ENCODE measurements at regions not wholly inside any gene's neighbourhood (a gene's known extent, or its start where the extent isn't known, plus 50 kb on each side); places are given as distances from the start of the nearest gene placed in this dataset.

- no peak for DNase-seq (ENCODE audit: low spot score)
Measured at GRCh38 chr1:68551459-68551858, 54.6 kb upstream of the DEPDC1 start.

DNA sequence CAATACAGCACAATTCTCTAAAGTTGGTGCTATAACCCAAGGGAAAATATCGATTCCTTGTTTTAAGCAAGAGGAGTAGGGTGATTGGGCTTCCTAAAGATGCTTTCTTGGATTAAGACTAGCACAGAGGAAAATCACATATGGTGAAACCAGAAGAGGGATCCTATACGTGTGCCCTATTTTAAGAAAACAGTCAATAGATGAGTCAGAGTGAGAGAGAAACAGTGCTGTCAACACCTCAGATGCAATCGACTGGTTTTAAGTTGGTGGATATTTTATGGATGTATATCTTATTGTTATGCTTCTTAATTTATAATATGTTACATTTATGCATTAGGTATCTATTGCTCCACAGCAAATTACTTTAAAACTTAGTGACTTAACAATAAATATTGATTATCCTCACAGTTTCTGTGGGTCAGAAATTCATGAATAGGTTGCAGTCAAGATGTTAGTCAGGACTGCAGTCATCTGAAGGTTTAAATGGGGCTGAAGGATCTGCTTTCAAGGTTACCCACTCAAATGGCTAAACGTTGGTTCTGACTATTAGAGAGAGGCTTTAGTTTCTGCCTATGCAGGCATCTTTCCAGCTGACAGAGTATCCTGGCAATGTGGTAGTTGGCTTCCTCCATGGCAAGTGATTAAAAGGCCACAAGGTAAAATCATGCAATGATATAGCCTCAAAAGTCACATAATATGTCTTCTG, 61.6 kb upstream of the DEPDC1 start:
- in situ Hi-C loops (cut with HindIII; ENCODE audit: low sequenced_read_pairs), result no loop called here
- no peak for DNase-seq (ENCODE audit: low spot score)

More at GRCh38 chr1:68551459-68551858, 54.6 kb upstream of the DEPDC1 start:
- in situ Hi-C loops (cut with HindIII; ENCODE audit: low sequenced_read_pairs), result no loop called here

GRCh38 chr1:68565923-68566322, 69.0 kb upstream of the DEPDC1 start:
- DNase-seq (ENCODE audit: low spot score), result no peak
- in situ Hi-C loops (cut with HindIII; ENCODE audit: low sequenced_read_pairs), result no loop called here

- in situ Hi-C loops (cut with HindIII; ENCODE audit: low sequenced_read_pairs), result no loop called here
- no peak for DNase-seq (ENCODE audit: low spot score)
Measured at GRCh38 chr1:68570871-68571270, 74.0 kb upstream of the DEPDC1 start.

DNA sequence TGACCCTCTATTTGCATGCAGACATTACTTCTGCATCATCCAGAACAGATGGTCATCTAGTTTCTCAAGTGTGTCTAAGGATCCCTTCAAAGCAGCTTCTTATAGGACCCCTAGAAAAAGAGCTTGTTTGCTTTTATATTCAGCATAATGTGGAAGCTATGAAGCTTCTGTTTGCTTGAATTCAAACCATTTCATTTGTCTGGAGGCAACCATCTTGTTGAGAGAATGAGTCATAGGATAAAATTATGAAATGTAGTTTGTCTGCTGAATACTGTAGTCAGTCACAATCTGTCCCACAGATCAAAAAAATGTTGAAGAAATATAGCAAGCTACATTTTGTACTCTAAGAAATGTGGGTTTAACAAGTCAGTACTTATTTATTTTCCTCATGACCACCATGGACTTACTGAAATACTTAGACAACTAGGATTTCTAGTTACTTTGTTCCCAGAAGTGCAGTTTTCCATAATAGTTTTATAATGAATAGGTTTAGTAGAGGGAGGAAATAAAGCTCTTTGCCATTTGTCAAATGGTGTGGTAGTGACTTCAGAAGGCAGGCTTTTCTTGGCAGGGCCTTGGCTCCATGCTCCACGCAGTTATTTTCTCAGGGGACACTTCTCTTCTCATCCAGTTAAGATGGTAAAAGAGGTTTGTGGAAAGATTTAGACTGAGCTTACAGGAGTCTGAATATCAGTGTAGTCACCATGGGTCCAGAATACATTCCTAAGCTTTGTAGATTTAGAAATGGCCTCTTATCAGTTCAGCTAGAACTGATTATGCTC, 74.8 kb upstream of the DEPDC1 start:
- DNase-seq (ENCODE audit: low spot score), result no peak
- in situ Hi-C loops (cut with HindIII; ENCODE audit: low sequenced_read_pairs), result no loop called here

DNA sequence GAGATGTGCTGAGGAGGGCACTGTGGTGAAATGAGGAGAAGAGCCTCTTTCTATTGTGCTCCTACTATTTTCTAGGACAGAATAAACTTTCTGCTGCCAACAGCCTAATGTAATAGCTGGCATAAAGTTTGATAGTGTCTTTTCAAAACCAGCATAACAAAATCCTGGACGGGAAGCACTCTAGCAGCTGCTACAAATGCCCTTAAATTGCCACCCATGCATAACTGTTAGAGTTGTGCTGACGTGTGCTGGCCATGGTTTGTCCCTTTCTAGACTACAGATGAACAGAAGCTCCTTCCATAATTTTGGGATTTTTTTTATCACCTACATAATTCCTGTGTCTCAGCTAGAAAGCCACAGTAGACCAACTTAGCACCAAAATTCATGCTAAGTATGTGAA, 88.5 kb upstream of the DEPDC1 start:
- in situ Hi-C loops (cut with HindIII; ENCODE audit: low sequenced_read_pairs), result no loop called here
- no peak for DNase-seq (ENCODE audit: low spot score)

DNA sequence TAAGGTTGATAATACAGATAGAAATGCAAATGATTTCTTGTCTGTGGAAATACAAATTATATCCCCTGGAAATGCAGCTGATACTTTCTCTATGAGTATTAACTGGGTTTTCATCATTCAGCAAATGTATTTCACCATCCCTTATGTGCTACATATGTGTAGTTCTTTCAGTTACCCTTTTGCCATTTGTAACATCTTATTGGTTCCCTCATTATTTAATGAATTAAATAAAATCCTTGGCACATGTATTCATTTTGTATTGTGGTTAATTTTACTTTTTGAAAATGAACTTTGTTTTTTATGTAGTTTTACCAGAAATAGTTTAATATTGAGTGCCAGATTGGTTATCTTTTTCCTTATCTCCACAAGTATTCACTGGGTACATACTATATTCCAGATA, 89.9 kb upstream of the DEPDC1 start:
- no peak for DNase-seq (ENCODE audit: low spot score)
- in situ Hi-C loops (cut with HindIII; ENCODE audit: low sequenced_read_pairs), result no loop called here

- in situ Hi-C loops (cut with HindIII; ENCODE audit: low sequenced_read_pairs), result no loop called here
Measured at GRCh38 chr1:68588304-68588703, 91.4 kb upstream of the DEPDC1 start.

DNA sequence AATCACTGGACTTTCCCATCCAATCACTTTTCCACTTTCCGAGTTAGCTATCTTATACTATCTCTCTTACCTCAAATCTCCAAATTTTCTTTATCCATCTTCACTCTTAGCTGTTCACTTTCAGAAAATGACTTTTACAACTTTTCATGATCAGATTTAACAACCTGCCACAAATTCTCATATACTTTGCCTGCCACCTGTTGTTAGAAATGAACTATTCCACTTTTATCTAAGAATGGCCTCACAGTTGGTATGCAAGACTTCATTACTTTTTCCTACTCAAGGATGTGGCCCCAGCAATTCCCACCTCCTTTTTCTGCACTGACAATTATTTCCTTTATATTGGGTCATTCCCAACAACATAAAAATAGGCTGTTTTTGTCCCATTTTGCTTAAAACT, 93.6 kb upstream of the DEPDC1 start:
- in situ Hi-C loops (cut with HindIII; ENCODE audit: low sequenced_read_pairs), result no loop called here

More at GRCh38 chr1:68588304-68588703, 91.4 kb upstream of the DEPDC1 start:
- no peak for DNase-seq (ENCODE audit: low spot score)

DNA sequence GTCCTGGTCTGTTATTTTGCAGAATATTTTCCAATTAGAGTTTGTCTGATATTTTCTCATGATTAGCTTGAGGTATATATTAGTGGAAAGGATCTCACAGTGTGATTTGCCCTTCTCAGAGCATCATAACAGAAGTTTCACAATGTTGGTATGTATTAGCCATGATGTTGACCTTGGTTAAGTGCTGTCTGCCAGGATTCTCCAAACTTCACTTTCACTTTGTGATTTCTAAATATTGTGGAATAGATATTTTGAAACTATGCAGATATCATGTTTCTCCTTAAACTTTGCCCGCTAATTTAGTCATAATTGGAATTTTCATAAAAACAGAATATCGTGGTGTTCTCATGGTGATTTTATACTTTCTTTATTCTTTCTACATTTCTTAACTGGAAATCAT, 98.0 kb upstream of the DEPDC1 start:
- no peak for DNase-seq (ENCODE audit: low spot score)
- in situ Hi-C loops (cut with HindIII; ENCODE audit: low sequenced_read_pairs), result no loop called here

More for the DNA sequence above, 93.6 kb upstream of the DEPDC1 start:
- DNase-seq (ENCODE audit: low spot score), result no peak

GRCh38 chr1:68600049-68600661, 103.3 kb upstream of the DEPDC1 start:
- in situ Hi-C loops (cut with HindIII; ENCODE audit: low sequenced_read_pairs), result no loop called here
- DNase-seq (ENCODE audit: low spot score), result no peak

DNA sequence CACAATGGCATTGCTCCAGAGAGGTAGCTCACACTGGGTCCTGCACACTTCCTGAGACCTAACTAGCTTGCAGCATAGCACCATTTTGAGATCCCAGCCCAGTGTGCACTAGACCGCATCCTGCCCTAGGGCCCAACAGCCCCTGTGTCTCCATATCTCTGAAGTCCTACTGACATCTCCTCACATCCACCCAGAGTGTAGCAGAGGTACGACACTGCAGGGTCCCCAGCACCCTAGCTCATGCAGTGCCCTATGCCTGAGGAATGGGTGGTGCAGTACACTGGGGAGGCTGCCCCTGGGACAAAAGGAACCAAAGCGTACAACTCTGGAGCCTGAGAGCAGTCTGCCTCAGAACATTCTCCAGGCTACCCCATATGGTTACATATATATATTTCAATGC, 111.4 kb upstream of the DEPDC1 start:
- DNase-seq (ENCODE audit: low spot score), result no peak
- in situ Hi-C loops (cut with HindIII; ENCODE audit: low sequenced_read_pairs), result no loop called here

GRCh38 chr1:68615312-68615711, 118.4 kb upstream of the DEPDC1 start:
- in situ Hi-C loops (cut with HindIII; ENCODE audit: low sequenced_read_pairs), result no loop called here
- no peak for DNase-seq (ENCODE audit: low spot score)

DNA sequence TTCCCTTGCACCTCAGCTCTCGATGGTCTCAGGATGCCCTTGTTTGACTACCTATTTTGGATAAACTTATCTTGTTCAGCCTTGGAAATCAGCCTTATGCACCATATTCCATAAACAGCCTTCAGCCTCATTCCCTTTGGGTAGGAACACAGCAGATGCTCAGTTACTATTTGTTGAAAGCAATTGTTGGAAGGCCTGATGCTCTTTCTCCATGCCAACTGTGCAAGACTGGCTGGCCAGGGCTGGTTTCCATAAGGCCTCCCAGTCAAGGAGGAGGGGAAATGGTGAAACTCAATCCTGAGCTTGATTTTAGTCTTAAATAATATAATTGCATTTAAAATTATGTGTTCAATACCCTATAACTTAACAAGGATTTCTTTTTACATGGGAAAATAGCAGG, 121.1 kb upstream of the DEPDC1 start:
- no peak for DNase-seq (ENCODE audit: low spot score)
- in situ Hi-C loops (cut with HindIII; ENCODE audit: low sequenced_read_pairs), result no loop called here

DNA sequence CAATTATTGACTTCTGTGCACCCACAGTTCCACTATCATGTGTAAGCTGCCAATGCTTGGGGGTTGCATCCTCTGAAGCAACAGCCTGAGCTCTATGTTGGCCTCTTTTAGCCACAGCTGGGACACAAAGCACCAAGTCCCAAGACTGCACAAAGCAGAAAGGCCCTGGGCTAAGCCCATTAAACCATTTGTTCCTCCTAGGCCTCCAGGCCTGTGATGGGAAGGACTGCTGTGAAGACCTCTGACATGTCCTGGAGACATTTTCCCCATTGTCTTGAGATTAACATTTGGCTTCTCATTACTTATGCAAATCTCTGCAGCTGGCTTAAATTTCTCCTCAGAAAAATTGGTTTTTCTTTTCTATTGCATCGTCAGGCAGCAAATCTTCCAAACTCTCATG, 123.7 kb upstream of the DEPDC1 start:
- no peak for DNase-seq (ENCODE audit: low spot score)
- in situ Hi-C loops (cut with HindIII; ENCODE audit: low sequenced_read_pairs), result no loop called here

DNA sequence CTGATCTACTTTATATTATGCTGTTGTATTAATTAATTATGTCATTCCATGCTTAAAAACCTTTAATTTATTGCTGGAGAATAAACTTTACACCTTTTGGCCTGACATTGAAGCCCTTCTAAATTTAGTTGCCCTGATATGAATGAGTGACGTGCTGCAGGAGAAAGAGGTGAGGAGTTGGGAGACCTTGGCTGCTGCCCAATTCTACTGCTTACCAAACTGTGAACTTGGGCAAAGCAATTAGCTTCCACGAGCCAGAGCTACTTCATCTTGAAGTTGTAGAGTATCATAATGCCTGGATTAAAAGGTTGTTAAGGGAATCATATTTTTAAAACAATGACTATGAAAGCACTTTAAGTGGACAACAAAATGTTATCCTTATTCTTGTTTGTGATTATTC, 126.8 kb upstream of the DEPDC1 start:
- DNase-seq (ENCODE audit: low spot score), result no peak
- in situ Hi-C loops (cut with HindIII; ENCODE audit: low sequenced_read_pairs), result no loop called here

DNA sequence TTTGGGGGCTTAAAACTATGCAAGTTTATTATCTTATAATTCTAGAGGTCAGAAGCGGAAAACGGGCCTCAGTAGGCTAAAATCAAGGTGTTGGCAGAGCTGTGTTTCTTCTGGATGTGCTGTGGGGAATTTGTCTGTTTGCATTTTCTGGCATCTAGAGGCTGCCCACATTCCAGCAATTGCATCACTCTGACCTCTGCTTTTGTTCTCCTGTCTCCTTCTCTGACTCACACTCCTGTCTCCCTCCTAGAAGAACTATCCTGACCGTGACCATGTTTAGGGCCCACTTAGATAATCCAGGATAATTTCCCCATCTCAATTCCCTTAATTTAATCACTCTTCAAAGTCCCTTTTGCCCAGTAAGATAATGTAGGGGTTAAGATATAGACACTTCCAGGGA, 127.4 kb upstream of the DEPDC1 start:
- DNase-seq (ENCODE audit: low spot score), result no peak
- in situ Hi-C loops (cut with HindIII; ENCODE audit: low sequenced_read_pairs), result no loop called here

- no peak for DNase-seq (ENCODE audit: low spot score)
- in situ Hi-C loops (cut with HindIII; ENCODE audit: low sequenced_read_pairs), result no loop called here
Measured at GRCh38 chr1:68625624-68626023, 128.7 kb upstream of the DEPDC1 start.

DNA sequence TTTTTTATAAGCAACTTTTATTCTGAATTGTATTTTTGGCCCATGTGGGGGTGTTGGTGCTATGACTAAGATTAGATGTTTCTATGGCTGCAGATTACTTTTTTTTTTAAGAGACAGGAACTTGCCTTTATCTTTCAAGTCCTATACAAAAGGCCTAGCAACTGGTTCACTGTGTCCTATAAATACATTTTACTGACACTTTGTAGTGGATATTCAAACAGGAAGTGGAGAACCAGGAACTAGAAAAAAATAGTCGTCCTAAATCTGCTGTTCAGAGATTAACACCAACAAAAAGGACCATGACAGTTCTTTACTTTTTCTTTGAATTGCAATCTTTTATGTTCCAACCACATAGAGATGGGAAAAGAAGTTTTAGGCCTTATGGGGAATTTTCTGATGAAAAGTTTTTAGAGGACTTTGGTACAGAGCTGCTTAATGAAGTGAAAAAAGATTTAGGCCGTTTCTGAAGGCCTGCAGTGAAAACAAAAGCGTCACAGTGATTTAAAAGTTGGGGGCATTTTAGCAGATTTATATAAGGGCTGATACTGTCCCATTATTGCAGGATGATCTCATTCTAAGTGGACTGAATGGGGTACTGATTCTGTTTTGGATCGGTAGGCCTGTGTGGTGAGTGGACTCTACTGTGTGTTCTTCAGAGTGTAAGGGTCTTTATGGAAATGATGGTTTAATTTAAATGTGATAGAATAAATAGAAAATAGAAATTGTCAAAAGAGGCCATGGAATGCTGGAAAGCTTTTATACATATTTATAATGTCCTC, 136.4 kb upstream of the DEPDC1 start:
- in situ Hi-C loops (cut with HindIII; ENCODE audit: low sequenced_read_pairs), result no loop called here
- DNase-seq (ENCODE audit: low spot score), result no peak

- in situ Hi-C loops (cut with HindIII; ENCODE audit: low sequenced_read_pairs), result no loop called here
- no peak for DNase-seq (ENCODE audit: low spot score)
Measured at GRCh38 chr1:68644504-68644903, 147.6 kb upstream of the DEPDC1 start.
